Erythroblast (primary cell): ENCODE measurements at regions not wholly inside any gene's neighbourhood (a gene's known extent, or its start where the extent isn't known, plus 50 kb on each side); places are given as distances from the start of the nearest gene placed in this dataset.

Source experiments
- GATA1 ChIP-seq: IDR thresholded peaks from 2 replicates; pipeline ENCODE4 v1.6.1; 2011; ENCODE audit warnings: low read depth, mild to moderate bottlenecking, control low read depth, low read length, moderate library complexity
- POLR2A ChIP-seq: IDR thresholded peaks from 2 replicates; pipeline ENCODE4 v1.6.1; 2011; ENCODE audit warnings: mild to moderate bottlenecking, low read length

DNA sequence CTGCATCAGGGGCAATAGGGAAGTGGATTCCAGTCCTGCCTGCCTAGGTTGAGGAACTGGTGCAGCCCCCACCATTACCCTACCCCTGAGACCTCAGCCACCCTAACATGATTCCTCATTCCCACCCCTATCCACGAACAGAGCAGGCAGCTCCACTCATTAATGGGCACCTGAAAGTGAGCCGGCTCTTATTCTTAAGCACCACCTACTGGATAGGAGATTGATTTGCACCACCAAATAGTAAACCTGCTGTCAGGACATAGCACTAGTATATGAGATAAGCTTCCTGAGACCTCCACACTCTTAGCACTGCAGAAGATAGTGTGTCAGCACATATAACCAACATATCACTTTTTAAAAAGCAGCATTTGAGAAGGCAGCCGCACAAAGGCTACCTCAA lies 573.2 kb downstream of the SOX5 start:
- TF ChIP-seq POLR2A (no peak), GATA1 (no peak)
